ENCODE measurements at regions not wholly inside any gene's neighbourhood (a gene's known extent, or its start where the extent isn't known, plus 50 kb on each side); places are given as distances from the start of the nearest gene placed in this dataset.

- H3K27me3 ChIP-seq = no peaks in the 10 kb centered on the region
- peaks cover 31% of the 10 kb centered on the region for H3F3A ChIP-seq (ENCODE audit: low read depth)
- no peak overlapping the region for H3K4me3 ChIP-seq
- no peak overlapping the region for H3K27ac ChIP-seq
- no peaks in the 10 kb centered on the region for H3K9me3 ChIP-seq (ENCODE audit: low read depth)
- peaks cover 28% of the 10 kb centered on the region for H3K4me1 Mint-ChIP-seq
- no peak overlapping the region for H2AFZ ChIP-seq (replicated peaks)
- H3K4me3 Mint-ChIP-seq = no peak overlapping the region
- peaks cover 48% of the 10 kb centered on the region for H3K4me1 ChIP-seq
- H3K36me3 Mint-ChIP-seq = peaks cover 11% of the 10 kb centered on the region
- H3K36me3 ChIP-seq = no peaks in the 10 kb centered on the region
- H3K27me3 Mint-ChIP-seq (ENCODE audit: insufficient read depth, low read depth) = peaks cover 4% of the 10 kb centered on the region
- no peak for DNase-seq (ENCODE audit: low spot score)
- no peaks in the 10 kb centered on the region for H3K79me2 ChIP-seq (ENCODE audit: low read depth)
- no peak overlapping the region for H3K9ac ChIP-seq
- peaks cover 15% of the 10 kb centered on the region for H3K9me3 Mint-ChIP-seq
- TF ChIP-seq EZH2phosphoT487 (IDR thresholded peaks at IDR 0.05) (no peak), CTCF (IDR thresholded peaks at IDR 0.05) (no peak), EZH2 (IDR thresholded peaks at IDR 0.05) (no peak)
- no peaks in the 10 kb centered on the region for H4K20me1 ChIP-seq (ENCODE audit: low read depth)
- H3K4me2 ChIP-seq = no peak overlapping the region
- H3K27ac Mint-ChIP-seq = no peak overlapping the region
Measured at GRCh38 chr20:11445891-11446290, 471.8 kb upstream of the BTBD3 start.

- Histone ChIP-seq H3K27me3 (no peaks in the 10 kb centered on the region), H3K36me3 (no peaks in the 10 kb centered on the region), H3K4me1 (peaks cover 50% of the 10 kb centered on the region), H2AFZ (replicated peaks) (no peak overlapping the region), H3F3A (ENCODE audit: low read depth) (peaks cover 42% of the 10 kb centered on the region), H3K4me3 (no peak overlapping the region), H3K9ac (no peak overlapping the region), H3K4me2 (no peak overlapping the region), H3K9me3 (ENCODE audit: low read depth) (no peaks in the 10 kb centered on the region), H3K27ac (no peak overlapping the region), H4K20me1 (ENCODE audit: low read depth) (no peaks in the 10 kb centered on the region), H3K79me2 (ENCODE audit: low read depth) (no peaks in the 10 kb centered on the region)
- Mint-ChIP-seq H3K27me3 (ENCODE audit: insufficient read depth, low read depth) (peaks cover 4% of the 10 kb centered on the region), H3K4me1 (peaks cover 43% of the 10 kb centered on the region), H3K27ac (peak overlapping the region; percentile 74), H3K9me3 (peaks cover 15% of the 10 kb centered on the region), H3K36me3 (peaks cover 10% of the 10 kb centered on the region), H3K4me3 (no peak overlapping the region)
- TF ChIP-seq EZH2 (IDR thresholded peaks at IDR 0.05) (no peak), CTCF (IDR thresholded peaks at IDR 0.05) (no peak), EZH2phosphoT487 (IDR thresholded peaks at IDR 0.05) (no peak)
- no peak for DNase-seq (ENCODE audit: low spot score)
Measured at GRCh38 chr20:11447371-11448100, 470.2 kb upstream of the BTBD3 start.

- DNase-seq (ENCODE audit: low spot score) = no peak
- Mint-ChIP-seq H3K36me3 (peaks cover 10% of the 10 kb centered on the region), H3K4me3 (no peak overlapping the region), H3K9me3 (peaks cover 15% of the 10 kb centered on the region), H3K27me3 (ENCODE audit: insufficient read depth, low read depth) (peaks cover 4% of the 10 kb centered on the region), H3K27ac (no peak overlapping the region), H3K4me1 (peaks cover 41% of the 10 kb centered on the region)
- TF ChIP-seq EZH2 (IDR thresholded peaks at IDR 0.05) (no peak), EZH2phosphoT487 (IDR thresholded peaks at IDR 0.05) (no peak), CTCF (IDR thresholded peaks at IDR 0.05) (no peak)
- H3K4me2 ChIP-seq = no peak overlapping the region
- H2AFZ ChIP-seq (replicated peaks) = no peak overlapping the region
- no peaks in the 10 kb centered on the region for H3K79me2 ChIP-seq (ENCODE audit: low read depth)
- H3F3A ChIP-seq (ENCODE audit: low read depth) = peaks cover 37% of the 10 kb centered on the region
- no peaks in the 10 kb centered on the region for H4K20me1 ChIP-seq (ENCODE audit: low read depth)
- H3K9me3 ChIP-seq (ENCODE audit: low read depth) = no peaks in the 10 kb centered on the region
- no peaks in the 10 kb centered on the region for H3K36me3 ChIP-seq
- no peaks in the 10 kb centered on the region for H3K27me3 ChIP-seq
- peaks cover 49% of the 10 kb centered on the region for H3K4me1 ChIP-seq
- H3K27ac ChIP-seq = no peak overlapping the region
- no peak overlapping the region for H3K4me3 ChIP-seq
- H3K9ac ChIP-seq = no peak overlapping the region
Measured at GRCh38 chr20:11448554-11448953, 469.1 kb upstream of the BTBD3 start.
